IPS DF 6.9 (cell line): ENCODE measurements at regions not wholly inside any gene's neighbourhood (a gene's known extent, or its start where the extent isn't known, plus 50 kb on each side); places are given as distances from the start of the nearest gene placed in this dataset.
"Not testable (repeated sequence)": the region's sequence is repeated elsewhere in the genome, so short reads cannot be mapped to it uniquely, and the experiment has no call there.

Experiments used
- DNase-seq: peaks from one replicate; pipeline ENCODE4 v3.0.0-alpha.2; 2013; ENCODE audit warnings: low read depth, low spot score
- H3K27ac ChIP-seq: one replicate; pipeline ENCODE4 v1.5.1; 2013; ENCODE audit warnings: low read length, control low read depth
- H3K27me3 ChIP-seq: 2 replicates; pipeline ENCODE4 v1.6.1; 2013; ENCODE audit warnings: mild to moderate bottlenecking, low read length; ENCODE audit not compliant: control insufficient read depth, insufficient read depth
- H3K36me3 ChIP-seq: 2 replicates; pipeline ENCODE4 v1.6.1; 2013; ENCODE audit warnings: low read length; ENCODE audit not compliant: control insufficient read depth, insufficient read depth
- H3K4me1 ChIP-seq: 2 replicates; pipeline ENCODE4 v1.6.1; 2013; ENCODE audit warnings: low read length; ENCODE audit not compliant: control insufficient read depth, insufficient read depth
- H3K4me3 ChIP-seq: 2 replicates; pipeline ENCODE4 v1.5.1; 2013; ENCODE audit warnings: mild to moderate bottlenecking, low read length
- H3K9me3 ChIP-seq: 2 replicates; pipeline ENCODE4 v1.6.1; 2013; ENCODE audit warnings: low read length, inconsistent platforms; ENCODE audit not compliant: control insufficient read depth, insufficient read depth
- WGBS: extraction: QIAGEN DNeasy Blood & Tissue Kit; methylation state at CpG from one replicate; pipeline ENCODE4 v1.1.7; 2013; ENCODE audit warnings: mixed read lengths, missing lambda C conversion rate; ENCODE audit not compliant: insufficient read length, insufficient coverage; 5-methylcytosine and 5-hydroxymethylcytosine counted together

DNA sequence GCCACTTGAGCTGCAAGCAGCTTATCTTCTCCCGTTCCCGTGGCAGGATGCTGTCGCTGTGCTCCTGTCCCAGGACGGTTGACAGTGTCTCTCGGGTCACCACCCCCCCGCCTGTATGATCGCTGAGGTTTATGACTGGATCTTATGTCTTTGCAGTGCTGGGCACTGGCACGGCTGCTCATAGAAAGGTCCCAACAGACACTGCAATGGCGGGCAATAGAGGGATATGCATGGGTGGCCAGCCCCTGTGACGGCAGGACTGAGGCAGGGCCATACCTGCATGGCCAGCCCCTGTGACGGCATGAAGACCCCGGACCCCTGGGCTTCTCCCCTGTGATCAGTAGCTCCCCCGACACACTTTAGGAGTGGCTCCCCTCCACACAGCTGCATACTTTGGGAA lies 307.2 kb downstream of the TEX29 start:
- no peak overlapping the region for H3K4me3 ChIP-seq
- H3K36me3 ChIP-seq: no peaks in the 10 kb centered on the region; the same call in 1 of the 2 replicates
- no peak overlapping the region for H3K27ac ChIP-seq
- no peaks in the 10 kb centered on the region for H3K9me3 ChIP-seq
- no peak for DNase-seq
- no CpG with 5 or more reads among the region's 13 CpGs for WGBS
- H3K27me3 ChIP-seq: no peaks in the 10 kb centered on the region
- H3K4me1 ChIP-seq: no peaks in the 10 kb centered on the region

DNA sequence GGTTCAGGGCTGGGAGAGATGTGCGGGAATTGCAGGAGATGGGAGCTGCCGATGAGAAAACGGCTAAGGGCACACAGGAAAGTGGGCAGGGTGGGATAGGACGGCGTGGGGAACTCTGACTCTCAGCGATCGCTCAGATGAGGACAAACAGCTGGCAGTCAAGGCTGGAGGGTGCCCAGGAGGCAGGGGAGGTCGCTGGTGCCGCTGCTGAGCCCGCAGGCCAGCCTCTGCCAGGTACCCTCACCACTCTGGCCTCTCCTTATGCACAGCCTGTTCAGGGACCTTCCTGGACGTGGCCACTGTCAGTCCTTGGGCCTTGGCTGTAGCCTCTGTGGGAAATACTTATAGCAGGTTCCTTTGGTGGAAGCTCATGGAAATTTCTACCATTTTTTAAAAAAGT lies 308.6 kb downstream of the TEX29 start:
- no peak overlapping the region for H3K27ac ChIP-seq
- no CpG with 5 or more reads among the region's 11 CpGs for WGBS
- H3K4me1 ChIP-seq: 0 out of 2 replicates have a peak, but pooled peaks cover 1% of the 10 kb centered on the region
- no peak overlapping the region for H3K4me3 ChIP-seq
- no peaks in the 10 kb centered on the region for H3K27me3 ChIP-seq
- H3K36me3 ChIP-seq: no peaks in the 10 kb centered on the region; the same call in 1 of the 2 replicates
- DNase-seq: no peak
- H3K9me3 ChIP-seq: no peaks in the 10 kb centered on the region

DNA sequence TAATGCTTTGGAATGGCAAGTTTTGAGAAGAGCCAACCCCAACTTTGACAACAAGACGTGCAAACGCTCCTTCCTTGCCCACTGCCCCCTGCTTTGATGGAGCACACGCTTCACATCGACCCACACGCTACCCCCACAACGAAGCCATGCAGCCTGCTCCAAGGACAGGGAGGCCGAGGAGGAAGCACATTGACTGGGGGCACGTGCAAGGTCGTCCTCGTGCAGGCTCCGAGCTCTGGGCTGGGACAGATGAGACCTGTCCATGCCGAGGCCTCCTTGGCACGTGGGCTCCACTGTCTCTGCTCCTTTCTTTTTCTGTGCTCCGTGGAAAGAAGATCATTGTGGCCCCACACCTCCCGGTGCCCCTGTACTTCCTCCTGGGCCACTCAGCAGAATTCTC lies 309.0 kb downstream of the TEX29 start:
- no peak overlapping the region for H3K27ac ChIP-seq
- H3K9me3 ChIP-seq: no peaks in the 10 kb centered on the region
- DNase-seq: no peak
- no CpG with 5 or more reads among the region's 15 CpGs for WGBS
- 0 out of 2 replicates have a peak, but pooled peaks cover 1% of the 10 kb centered on the region for H3K4me1 ChIP-seq
- H3K27me3 ChIP-seq: no peaks in the 10 kb centered on the region
- H3K4me3 ChIP-seq: no peak overlapping the region
- H3K36me3 ChIP-seq: no peaks in the 10 kb centered on the region; the same call in 1 of the 2 replicates

DNA sequence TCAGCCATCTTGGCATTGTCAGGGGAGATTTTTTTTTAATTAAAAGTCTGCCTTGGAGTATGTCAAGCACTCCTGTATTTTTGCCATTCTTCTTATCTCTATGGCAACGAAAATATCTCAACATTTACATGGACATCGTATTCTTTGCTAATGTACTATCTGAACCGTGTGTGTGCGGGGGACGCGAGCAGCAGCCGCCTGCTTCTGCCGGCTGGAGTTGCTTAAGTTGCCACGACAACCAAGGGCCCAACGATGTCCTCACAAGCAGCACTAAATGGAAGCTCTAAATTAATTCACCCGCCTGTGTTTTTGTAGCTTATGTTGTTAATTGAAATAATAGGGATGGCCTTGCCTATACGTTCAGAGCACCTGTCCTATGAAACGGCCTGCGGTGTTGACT lies 309.5 kb downstream of the TEX29 start:
- no peaks in the 10 kb centered on the region for H3K27me3 ChIP-seq
- peaks cover 1% of the 10 kb centered on the region; the same call in 1 of the 2 replicates for H3K4me1 ChIP-seq
- no peaks in the 10 kb centered on the region for H3K9me3 ChIP-seq
- no peak overlapping the region for H3K27ac ChIP-seq
- no peaks in the 10 kb centered on the region for H3K36me3 ChIP-seq
- no peak for DNase-seq
- H3K4me3 ChIP-seq: no peak overlapping the region
- no CpG with 5 or more reads among the region's 14 CpGs for WGBS

DNA sequence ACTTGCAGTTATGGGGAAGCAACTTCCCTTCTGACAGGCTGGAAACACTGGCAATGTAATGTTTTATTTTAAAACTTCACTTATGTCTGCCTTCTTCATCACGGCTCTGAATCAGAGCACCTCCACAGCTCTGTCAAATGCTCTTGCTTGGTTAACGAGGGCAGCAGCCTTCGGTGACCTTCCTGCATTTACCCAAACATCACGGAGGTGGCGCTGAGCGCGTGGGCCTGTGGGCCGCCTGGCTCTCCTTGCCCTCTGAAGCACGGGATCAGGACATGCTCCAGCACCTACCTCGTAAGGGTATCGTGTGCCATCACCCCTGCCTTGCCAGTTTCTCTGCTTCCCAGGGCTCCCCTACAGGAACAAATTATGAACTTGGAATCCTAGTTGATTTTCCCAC lies 310.0 kb downstream of the TEX29 start:
- Histone ChIP-seq H3K4me1 (peaks cover 3% of the 10 kb centered on the region; the same call in 1 of the 2 replicates), H3K27me3 (no peaks in the 10 kb centered on the region), H3K36me3 (no peaks in the 10 kb centered on the region), H3K27ac (no peak overlapping the region), H3K9me3 (no peaks in the 10 kb centered on the region), H3K4me3 (no peak overlapping the region)
- DNase-seq: peak; percentile 27
- WGBS: no CpG with 5 or more reads among the region's 11 CpGs

DNA sequence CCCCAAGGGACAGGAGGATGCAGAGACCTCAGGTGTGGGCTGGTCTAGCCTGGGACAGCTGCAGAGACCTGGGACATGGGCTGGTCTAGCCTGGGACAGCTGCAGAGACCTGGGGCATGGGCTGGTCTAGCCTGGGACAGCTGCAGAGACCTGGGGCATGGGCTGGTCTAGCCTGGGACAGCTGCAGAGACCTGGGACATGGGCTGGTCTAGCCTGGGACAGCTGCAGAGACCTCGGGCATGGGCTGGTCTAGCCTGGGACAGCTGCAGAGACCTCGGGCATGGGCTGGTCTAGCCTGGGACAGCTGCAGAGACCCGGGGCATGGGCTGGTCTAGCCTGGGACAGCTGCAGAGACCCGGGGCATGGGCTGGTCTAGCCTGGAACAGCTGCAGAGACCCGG lies 310.8 kb downstream of the TEX29 start:
- H3K27me3 ChIP-seq, H3K36me3 ChIP-seq, H3K27ac ChIP-seq, H3K9me3 ChIP-seq, DNase-seq, H3K4me3 ChIP-seq, H3K4me1 ChIP-seq: not testable (repeated sequence)
- WGBS: no CpG with 5 or more reads among the region's 5 CpGs

DNA sequence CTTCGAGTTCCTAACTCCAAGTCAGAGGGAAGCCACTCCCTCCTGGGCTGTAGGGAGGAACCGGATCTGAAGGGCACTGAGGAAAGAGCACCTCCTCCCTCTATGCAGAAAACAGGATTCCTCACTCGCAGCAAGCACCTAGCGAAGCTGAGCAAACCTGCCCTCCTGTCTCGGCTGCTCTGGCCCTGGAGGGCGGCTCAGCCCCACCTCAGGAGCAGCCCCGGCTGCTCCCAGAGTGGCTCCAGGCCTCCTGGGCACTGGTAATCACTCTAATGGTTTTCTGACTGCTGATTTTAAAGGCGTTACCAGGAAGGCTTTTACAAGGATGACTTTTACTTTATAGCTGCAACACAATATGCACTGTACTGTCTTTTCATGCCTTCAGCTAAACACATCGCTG lies 312.5 kb downstream of the TEX29 start:
- Histone ChIP-seq H3K9me3 (no peaks in the 10 kb centered on the region), H3K27me3 (no peaks in the 10 kb centered on the region), H3K4me1 (peaks cover 3% of the 10 kb centered on the region; the same call in 1 of the 2 replicates), H3K36me3 (no peaks in the 10 kb centered on the region), H3K4me3 (no peak overlapping the region), H3K27ac (no peak overlapping the region)
- no CpG with 5 or more reads among the region's 9 CpGs for WGBS
- DNase-seq: peak; percentile 48

DNA sequence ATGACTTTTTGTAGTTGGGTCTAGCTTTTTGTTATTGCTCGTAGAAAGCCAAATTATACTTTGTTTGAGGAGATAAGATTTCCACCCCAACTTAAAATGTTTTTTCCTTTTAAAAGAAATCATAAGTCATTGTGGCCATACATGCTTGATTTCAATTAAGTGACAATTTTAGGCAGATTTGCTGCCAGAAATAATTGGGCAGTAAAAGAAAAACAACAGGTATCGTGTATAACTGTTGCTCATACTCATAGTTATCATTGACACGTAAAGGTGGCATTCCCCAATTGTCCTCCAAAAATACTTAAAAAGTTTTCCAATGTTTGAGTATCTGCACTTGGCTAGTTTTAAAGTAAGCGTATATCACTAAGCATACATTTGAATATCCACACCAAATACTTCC lies 313.0 kb downstream of the TEX29 start:
- H3K4me1 ChIP-seq: peaks cover 3% of the 10 kb centered on the region; the same call in 1 of the 2 replicates
- H3K27me3 ChIP-seq: no peaks in the 10 kb centered on the region
- DNase-seq: no peak
- no peaks in the 10 kb centered on the region for H3K36me3 ChIP-seq
- no CpG with 5 or more reads among the region's 4 CpGs for WGBS
- H3K9me3 ChIP-seq: no peaks in the 10 kb centered on the region
- H3K27ac ChIP-seq: no peak overlapping the region
- H3K4me3 ChIP-seq: no peak overlapping the region

DNA sequence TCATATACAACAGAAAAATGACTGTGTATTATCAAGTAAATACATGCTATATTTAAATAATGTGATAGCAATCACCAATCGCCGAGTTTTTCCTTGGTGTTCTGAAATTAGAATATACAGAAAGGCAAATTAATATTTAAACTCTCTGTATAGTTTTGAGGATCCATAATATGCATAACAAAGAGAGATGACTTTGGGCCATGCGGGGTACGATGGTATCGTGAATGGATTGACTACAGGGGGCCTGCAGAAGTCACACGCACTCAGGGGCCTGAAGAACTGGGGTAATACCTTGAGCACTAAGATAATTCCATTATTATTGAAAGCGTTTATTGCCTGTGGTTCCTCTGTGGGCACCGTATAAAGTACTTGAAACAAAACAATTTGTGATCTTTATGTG lies 314.0 kb downstream of the TEX29 start:
- no CpG with 5 or more reads among the region's 8 CpGs for WGBS
- Histone ChIP-seq H3K27me3 (no peaks in the 10 kb centered on the region), H3K4me1 (peaks cover 3% of the 10 kb centered on the region; the same call in 1 of the 2 replicates), H3K4me3 (no peak overlapping the region), H3K36me3 (no peaks in the 10 kb centered on the region), H3K27ac (no peak overlapping the region), H3K9me3 (no peaks in the 10 kb centered on the region)
- no peak for DNase-seq

DNA sequence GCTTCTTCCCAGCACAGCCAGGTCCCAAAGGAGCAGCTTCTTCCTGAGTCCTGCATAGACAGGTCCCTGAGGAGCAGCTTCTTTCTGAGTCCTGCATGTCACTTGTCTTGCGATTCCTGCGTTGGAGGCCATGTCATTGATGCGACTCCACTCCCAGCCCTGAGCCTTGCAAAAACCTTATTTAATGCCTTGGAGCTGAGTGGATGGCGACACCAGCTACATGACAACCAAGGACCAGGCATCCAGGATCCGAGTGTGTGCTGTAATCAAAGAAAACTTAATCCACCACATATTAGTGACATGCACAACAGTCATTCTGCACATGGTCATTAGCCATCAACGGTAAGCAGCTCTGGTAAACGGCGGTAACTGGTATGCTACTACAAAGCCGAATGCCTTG lies 315.8 kb downstream of the TEX29 start:
- no peak for DNase-seq
- peaks cover 3% of the 10 kb centered on the region; the same call in 1 of the 2 replicates for H3K4me1 ChIP-seq
- H3K36me3 ChIP-seq: no peaks in the 10 kb centered on the region
- no peak overlapping the region for H3K4me3 ChIP-seq
- H3K9me3 ChIP-seq: no peaks in the 10 kb centered on the region
- no CpG with 5 or more reads among the region's 9 CpGs for WGBS
- H3K27me3 ChIP-seq: no peaks in the 10 kb centered on the region
- H3K27ac ChIP-seq: no peak overlapping the region

DNA sequence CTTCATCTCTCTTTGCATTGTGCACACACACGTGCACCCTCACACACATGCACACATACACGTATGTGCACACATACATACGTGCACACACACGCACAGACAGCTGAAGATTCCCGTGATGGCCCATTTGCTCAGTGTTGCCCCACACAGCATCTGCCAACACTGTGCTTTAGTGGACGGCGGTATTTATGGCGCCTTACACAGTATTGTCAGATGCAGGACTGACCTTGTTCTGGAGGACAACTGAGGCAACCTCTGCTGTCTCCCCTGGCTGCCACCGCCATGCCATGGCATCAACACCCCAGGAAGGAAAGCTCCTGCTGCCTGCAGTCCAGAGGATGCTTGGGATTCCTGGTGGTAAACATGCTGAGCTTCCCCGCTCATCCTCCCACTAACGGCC lies 316.4 kb downstream of the TEX29 start:
- no CpG with 5 or more reads among the region's 11 CpGs for WGBS
- H3K4me1 ChIP-seq: peaks cover 3% of the 10 kb centered on the region; the same call in 1 of the 2 replicates
- no peak for DNase-seq

More for the DNA sequence above, 316.4 kb downstream of the TEX29 start:
- Histone ChIP-seq H3K27me3 (no peaks in the 10 kb centered on the region), H3K9me3 (no peaks in the 10 kb centered on the region), H3K27ac (no peak overlapping the region), H3K36me3 (no peaks in the 10 kb centered on the region), H3K4me3 (no peak overlapping the region)
